ENCODE measurements at regions not wholly inside any gene's neighbourhood (a gene's known extent, or its start where the extent isn't known, plus 50 kb on each side); places are given as distances from the start of the nearest gene placed in this dataset.

GRCh38 chr14:98773814-98774213 is 498.2 kb downstream of the BCL11B start:
- Mint-ChIP-seq H3K27ac (ENCODE audit: unreplicated experiment) (no peak overlapping the region), H3K36me3 (ENCODE audit: low read depth, unreplicated experiment) (no peaks in the 10 kb centered on the region), H3K4me1 (ENCODE audit: unreplicated experiment) (no peaks in the 10 kb centered on the region), H3K4me3 (ENCODE audit: unreplicated experiment) (no peak overlapping the region), H3K27me3 (ENCODE audit: unreplicated experiment) (no peaks in the 10 kb centered on the region), H3K9me3 (ENCODE audit: unreplicated experiment) (no peaks in the 10 kb centered on the region)
- DNase-seq (ENCODE audit: low spot score) = no peak
- no peak for TF ChIP-seq CTCF (IDR thresholded peaks at IDR 0.05; ENCODE audit: unreplicated experiment)

- DNase-seq (ENCODE audit: low spot score) = no peak
- no peak for TF ChIP-seq CTCF (IDR thresholded peaks at IDR 0.05; ENCODE audit: unreplicated experiment)
- Mint-ChIP-seq H3K4me1 (ENCODE audit: unreplicated experiment) (no peaks in the 10 kb centered on the region), H3K36me3 (ENCODE audit: low read depth, unreplicated experiment) (no peaks in the 10 kb centered on the region), H3K4me3 (ENCODE audit: unreplicated experiment) (no peak overlapping the region), H3K27me3 (ENCODE audit: unreplicated experiment) (no peaks in the 10 kb centered on the region), H3K27ac (ENCODE audit: unreplicated experiment) (no peak overlapping the region), H3K9me3 (ENCODE audit: unreplicated experiment) (no peaks in the 10 kb centered on the region)
These were observed 496.1 kb downstream of the BCL11B start for GRCh38 chr14:98775892-98776291.

GRCh38 chr14:98782062-98782461 is 489.9 kb downstream of the BCL11B start:
- Mint-ChIP-seq H3K27ac (ENCODE audit: unreplicated experiment) (no peak overlapping the region), H3K27me3 (ENCODE audit: unreplicated experiment) (peaks cover 2% of the 10 kb centered on the region), H3K4me1 (ENCODE audit: unreplicated experiment) (no peaks in the 10 kb centered on the region), H3K36me3 (ENCODE audit: low read depth, unreplicated experiment) (no peaks in the 10 kb centered on the region), H3K9me3 (ENCODE audit: unreplicated experiment) (no peaks in the 10 kb centered on the region), H3K4me3 (ENCODE audit: unreplicated experiment) (no peak overlapping the region)
- DNase-seq (ENCODE audit: low spot score) = no peak
- TF ChIP-seq CTCF (IDR thresholded peaks at IDR 0.05; ENCODE audit: unreplicated experiment) = no peak

- H3K36me3 Mint-ChIP-seq (ENCODE audit: low read depth, unreplicated experiment) = no peaks in the 10 kb centered on the region
- TF ChIP-seq CTCF (IDR thresholded peaks at IDR 0.05; ENCODE audit: unreplicated experiment) = no peak
- H3K27ac Mint-ChIP-seq (ENCODE audit: unreplicated experiment) = no peak overlapping the region
- DNase-seq (ENCODE audit: low spot score) = no peak
- peaks cover 2% of the 10 kb centered on the region for H3K27me3 Mint-ChIP-seq (ENCODE audit: unreplicated experiment)
- H3K9me3 Mint-ChIP-seq (ENCODE audit: unreplicated experiment) = no peaks in the 10 kb centered on the region
- H3K4me3 Mint-ChIP-seq (ENCODE audit: unreplicated experiment) = no peak overlapping the region
- H3K4me1 Mint-ChIP-seq (ENCODE audit: unreplicated experiment) = no peaks in the 10 kb centered on the region
These were observed 486.4 kb downstream of the BCL11B start for GRCh38 chr14:98785578-98785977.

GRCh38 chr14:98786456-98786855 is 485.5 kb downstream of the BCL11B start:
- Mint-ChIP-seq H3K27me3 (ENCODE audit: unreplicated experiment) (peaks cover 2% of the 10 kb centered on the region), H3K36me3 (ENCODE audit: low read depth, unreplicated experiment) (no peaks in the 10 kb centered on the region), H3K4me3 (ENCODE audit: unreplicated experiment) (no peak overlapping the region), H3K4me1 (ENCODE audit: unreplicated experiment) (no peaks in the 10 kb centered on the region), H3K27ac (ENCODE audit: unreplicated experiment) (no peak overlapping the region), H3K9me3 (ENCODE audit: unreplicated experiment) (no peaks in the 10 kb centered on the region)
- no peak for DNase-seq (ENCODE audit: low spot score)
- TF ChIP-seq CTCF (IDR thresholded peaks at IDR 0.05; ENCODE audit: unreplicated experiment) = no peak
